Amniotic stem cell (primary cell): ENCODE measurements at regions not wholly inside any gene's neighbourhood (a gene's known extent, or its start where the extent isn't known, plus 50 kb on each side); places are given as distances from the start of the nearest gene placed in this dataset.
A peak's percentile ranks its signal among the peaks of the same experiment; 100 is the strongest.

ENCODE experiments used
- DNase-seq: peaks from one replicate; lab custom pipeline; 2025; lab: John Stamatoyannopoulos, UW

- DNase-seq, result no peak
These were observed 395.2 kb upstream of the KIF2A start for GRCh38 chr5:61910771-61911170.

DNA sequence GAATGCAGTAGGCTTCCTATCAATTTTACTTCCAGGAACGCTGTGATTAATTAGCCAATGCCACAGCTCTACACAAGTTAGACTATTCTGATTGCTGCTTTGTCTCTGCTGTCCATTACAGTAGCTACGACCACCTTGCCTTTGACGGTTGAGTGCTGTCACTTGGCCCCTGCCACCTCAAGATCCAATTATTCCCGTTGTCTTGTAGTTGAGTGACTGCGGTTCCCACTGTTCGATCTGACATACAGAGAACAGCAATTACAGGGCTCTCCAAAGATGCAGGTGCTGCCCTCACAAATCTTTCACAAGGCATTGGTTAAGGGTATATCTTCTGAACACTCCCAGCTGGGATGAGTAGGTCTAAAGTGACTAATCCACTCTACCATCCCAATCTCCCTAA, 393.4 kb upstream of the KIF2A start:
- DNase-seq, result no peak

DNA sequence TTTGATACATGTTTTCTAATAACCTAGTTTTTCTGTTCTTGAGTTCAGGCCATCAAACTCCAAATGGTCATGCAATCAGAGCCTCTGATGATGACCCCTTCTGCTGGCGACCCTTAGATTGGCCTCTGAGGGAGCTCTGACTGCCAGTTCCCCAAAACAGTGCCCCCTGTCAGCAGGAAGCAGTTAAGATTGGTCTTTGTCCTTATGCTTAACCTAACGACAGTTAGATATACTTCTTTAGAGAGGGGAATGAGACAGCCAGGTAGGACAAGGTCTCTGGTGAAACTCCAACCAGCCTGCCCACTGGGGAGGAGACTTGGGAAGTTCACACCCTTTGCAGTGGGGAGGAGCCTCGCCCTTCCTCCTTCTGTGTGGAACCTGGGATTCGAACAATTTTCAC, 390.4 kb upstream of the KIF2A start:
- DNase-seq, result no peak

GRCh38 chr5:61916621-61917620, 389.1 kb upstream of the KIF2A start:
- no peak for DNase-seq

- no peak for DNase-seq
These were observed 387.4 kb upstream of the KIF2A start for GRCh38 chr5:61918611-61919010.

DNA sequence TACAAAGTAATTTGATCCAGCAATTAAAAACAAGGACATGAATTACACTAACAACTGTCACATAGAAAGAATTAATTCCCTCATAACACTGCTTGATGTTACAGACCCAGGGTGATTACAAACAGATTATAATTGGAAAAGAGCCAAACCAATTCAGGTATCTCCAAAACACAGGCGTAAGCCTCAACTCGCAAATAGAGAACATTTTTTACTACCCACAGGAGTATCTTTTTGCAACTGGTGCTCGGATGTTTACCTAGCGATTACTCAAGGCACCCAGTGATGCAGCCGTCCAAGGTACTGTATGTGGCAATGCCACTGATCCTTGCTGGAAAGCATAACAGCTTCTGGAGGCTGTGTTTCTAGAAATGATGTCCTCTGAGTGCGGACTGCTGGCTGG, 386.1 kb upstream of the KIF2A start:
- no peak for DNase-seq

DNA sequence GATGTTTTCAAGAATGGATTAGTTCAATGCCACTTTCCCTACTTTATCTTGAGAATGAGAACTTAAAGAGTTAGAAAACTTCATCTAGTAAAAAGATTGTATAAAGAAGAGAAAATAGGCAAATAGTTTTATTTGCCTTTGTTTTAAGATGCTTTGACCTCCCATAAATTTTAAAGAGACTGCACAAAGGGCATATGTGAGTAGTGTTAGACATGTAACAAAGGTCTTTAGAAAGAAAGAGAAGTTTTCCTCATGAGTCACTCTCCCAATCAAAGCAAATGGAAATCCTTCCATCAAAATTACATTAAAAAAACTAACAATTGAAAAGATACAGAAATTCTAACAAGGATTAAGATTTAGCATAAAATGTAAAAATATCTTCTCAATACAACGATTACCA, 381.8 kb upstream of the KIF2A start:
- DNase-seq, result no peak

GRCh38 chr5:61926911-61927310, 379.1 kb upstream of the KIF2A start:
- no peak for DNase-seq

DNA sequence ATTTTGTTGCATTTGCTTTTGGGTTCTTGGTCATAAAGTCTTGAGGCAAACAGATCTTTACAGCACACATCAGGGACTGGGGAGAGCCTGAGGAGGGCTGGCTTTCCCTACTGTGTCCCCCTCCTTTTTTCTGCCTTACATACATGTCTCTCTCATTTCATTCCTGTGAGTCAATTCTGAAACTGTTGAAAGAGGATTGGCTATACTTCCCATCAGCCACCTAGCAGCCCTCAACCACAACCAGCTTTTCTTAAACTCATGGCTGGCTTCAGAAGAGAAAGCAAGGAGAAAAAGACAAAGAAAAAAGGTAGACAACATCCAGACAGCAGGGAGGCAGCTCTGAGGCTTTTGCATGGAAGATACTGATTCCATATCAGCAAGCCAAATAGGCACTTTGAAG, 374.8 kb upstream of the KIF2A start:
- no peak for DNase-seq

DNA sequence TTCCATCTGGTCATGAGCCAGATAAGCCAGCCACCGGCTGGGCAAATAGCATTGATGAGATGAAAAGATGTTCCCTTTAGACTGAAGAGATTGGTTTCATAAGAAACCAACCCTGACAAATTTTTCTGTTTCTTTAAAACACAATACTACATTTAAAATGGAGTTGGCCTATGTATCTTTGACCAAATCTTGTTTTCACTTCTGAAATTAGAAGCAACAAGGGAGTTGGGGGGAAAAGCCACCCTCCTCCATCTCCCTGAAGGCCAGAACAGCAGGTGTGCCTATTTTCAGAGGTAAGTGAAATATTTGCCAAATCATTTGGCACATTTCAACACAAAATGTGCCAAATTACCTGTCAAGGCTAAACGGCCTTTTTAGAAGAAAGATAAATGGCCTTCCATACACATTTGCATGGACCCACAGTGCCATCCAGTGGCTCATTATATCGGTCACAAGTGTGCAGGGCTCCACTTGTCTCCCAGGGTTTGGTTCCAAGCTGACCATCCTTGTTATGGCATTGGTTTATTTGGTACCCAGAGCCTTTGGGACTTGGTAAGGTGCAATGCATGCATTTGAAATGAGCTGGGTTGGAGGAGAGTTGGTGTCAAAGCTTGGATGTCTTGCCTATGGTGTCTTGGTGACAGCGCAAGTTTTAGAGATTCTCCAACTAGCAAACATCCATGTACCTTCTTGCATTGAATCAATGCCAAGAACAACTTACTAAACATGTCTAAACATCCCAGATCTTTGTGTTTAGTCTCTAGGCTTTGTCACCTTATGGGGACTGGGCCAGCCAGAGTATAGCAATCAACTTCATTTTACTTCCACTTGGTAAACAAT, 372.0 kb upstream of the KIF2A start:
- peak; percentile 10 for DNase-seq

DNA sequence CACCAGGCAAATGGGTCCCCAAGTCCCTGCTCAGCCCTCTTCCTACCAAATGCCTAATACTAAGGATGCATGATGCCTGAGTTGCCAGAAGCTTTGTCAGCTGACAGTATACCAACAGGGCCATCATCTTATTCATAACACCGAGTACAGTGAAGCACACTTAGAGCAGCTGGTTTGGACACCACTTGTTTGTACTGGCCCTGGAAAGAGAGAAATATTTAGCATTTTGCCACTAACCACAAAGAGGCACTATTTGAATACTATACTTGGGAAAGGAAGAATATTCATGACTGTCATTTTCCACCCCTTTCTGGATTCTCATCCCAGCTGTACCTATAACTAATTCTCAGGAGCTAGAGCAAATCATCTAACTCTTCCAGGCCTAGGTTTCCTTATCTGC, 364.4 kb upstream of the KIF2A start:
- no peak for DNase-seq

GRCh38 chr5:61942462-61943049, 363.4 kb upstream of the KIF2A start:
- DNase-seq, result no peak

DNA sequence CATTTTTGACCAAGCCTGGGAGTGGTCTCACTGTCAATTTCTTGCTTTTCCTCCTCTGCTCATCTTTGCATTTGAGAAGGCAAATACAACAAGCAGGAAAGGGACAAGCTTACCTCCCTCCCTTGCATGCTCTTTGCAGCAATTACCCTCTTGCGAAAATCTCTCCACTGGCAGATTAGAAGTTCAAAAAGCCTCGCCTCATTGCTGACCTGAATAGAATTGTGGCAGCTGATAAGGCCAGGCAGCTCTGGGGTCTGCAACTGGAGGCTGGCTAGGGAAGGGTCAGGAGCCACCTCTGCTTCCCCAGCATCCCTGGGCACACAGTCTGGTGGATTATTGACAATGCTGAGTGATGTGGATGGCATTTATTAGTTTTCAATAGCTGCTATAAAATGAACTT, 362.3 kb upstream of the KIF2A start:
- no peak for DNase-seq

DNA sequence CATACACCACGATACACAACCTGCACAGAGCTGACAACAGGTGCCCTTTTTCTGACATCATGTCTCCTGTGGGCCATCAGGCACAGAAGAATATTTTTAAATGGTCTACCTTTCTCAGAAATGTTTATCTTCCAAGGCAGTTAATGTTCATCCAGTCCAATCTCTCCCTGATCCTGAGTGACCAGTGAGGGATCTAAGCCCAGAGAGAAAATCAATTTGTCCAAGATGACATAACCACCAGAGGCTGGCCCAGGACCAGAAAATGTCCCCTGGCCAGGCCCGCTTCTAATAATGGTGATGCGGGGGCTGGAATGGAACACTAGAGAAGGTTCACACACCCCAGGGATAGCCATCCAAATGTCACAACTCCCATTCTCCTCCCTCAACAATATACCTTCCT, 357.9 kb upstream of the KIF2A start:
- DNase-seq, result no peak

DNA sequence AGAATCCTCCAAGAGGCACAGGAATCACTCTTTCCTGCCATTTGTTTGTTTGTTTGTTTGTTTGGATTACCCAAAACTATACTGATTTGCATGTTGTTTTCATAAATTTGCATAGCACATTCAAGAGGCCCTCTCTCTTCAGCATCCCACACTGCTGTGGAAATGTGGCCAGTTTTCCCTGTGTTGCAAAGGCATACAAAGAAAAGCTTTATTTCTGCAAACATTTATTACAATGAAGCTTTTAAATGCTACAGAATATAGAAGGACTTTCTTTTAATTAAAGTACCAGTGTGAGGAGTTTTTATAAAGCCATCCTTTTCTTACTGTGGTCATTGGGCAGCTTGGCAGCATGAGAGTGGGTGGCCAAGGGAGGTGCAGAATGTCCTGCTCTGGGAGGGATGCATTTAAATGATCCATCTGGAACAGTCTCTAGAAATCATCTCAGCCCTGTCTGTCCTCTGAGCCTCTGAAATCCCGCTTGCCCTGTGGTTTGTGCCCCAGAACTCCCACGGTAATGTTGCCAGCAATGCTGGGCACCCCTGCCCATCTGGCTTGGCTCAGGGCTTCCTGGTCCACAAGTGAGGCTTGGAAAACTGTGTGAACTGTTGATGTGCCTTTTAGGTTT, 356.8 kb upstream of the KIF2A start:
- no peak for DNase-seq

DNA sequence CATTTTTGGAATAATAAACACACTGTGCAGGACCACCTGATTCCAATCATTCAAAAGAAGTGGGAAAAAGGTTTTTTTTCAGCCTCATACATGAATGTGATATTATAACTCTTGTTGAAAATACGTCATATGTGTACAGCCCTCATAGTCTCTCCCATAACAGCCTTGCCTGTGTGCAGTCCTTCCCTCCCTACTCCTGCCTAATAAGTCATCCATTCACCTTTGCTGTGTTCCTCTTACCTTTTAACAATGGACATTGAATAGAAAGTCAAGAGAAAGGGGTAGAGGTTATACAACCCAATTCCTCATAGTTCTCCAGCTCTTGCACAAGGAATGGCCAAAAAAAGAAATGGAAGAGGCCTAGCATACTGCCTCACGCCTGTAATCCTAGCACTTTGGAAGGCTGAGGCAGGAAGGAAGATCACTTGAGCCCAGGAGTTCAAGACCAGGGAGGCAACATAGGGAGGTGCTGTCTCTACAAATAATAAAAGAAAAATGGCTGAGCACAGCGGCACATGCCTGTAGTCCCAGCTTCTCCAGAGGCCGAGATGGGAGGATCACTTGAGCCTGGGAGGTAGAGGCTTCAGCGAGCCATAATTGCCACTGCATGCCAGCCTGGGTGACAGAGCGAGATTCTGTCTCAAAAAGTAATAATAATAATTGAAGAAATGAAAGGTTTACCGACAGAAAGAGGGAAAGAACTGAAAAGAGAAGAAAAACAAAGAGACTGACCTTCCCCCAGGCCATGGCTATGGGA, 356.1 kb upstream of the KIF2A start:
- DNase-seq, result no peak

GRCh38 chr5:61951295-61951694, 354.7 kb upstream of the KIF2A start:
- no peak for DNase-seq

DNA sequence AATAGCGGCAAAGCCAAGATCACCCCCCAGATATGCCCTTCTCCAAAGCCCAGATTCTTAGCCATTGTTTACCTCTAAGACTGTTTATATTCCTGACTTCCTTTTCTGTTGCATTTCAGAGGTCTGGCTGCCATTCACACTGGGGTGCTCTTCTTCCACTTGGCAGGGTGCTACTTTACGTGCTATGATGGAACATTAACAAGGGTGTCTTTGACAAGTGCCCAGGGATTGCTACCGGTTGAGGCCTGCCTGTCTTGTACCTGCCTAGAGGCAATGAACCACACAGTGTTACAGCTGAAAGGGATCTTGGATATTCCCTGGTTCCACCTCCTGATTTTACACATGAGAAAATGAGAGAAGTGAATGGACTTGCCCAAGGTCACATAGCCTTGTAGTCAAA, 352.1 kb upstream of the KIF2A start:
- DNase-seq, result no peak

DNA sequence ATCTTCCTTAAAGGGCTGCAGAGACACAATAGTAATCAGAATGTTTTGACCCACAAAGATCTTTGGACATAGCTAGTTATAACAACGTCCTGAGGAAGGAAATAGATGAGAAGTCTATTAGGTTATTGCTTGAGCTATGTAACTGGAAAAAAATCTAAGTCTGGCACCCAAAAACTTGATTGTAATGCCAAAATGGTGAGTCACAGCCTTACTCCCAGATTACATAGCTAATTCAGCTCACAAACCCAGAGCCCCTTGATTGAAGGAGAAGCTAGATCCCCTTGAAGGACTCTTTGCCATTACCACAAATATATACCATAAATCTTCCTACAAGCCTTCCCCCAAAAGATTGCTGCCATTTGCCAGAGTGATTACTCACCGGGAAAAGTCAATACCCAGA, 341.8 kb upstream of the KIF2A start:
- no peak for DNase-seq

DNA sequence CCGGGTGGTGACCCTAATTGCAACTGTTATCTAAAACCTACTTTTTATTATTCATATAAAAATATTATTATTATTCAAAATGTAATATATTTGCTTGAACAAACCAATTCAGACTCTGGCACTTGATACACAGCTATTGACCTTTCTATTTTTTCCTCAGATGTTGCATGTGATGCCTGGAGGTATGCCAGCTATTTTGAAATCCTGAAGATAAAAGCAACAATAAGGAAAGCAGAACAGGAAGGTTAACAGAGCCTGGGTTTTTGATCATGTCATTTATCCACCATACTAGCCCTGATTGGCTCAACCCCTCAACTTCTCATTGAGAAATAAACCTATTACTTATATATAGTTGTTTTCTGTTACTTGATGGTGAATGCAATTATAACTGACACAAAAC, 340.9 kb upstream of the KIF2A start:
- DNase-seq, result no peak

- DNase-seq, result no peak
These were observed 340.5 kb upstream of the KIF2A start for GRCh38 chr5:61965490-61965889.
